ENCODE measurements at regions not wholly inside any gene's neighbourhood (a gene's known extent, or its start where the extent isn't known, plus 50 kb on each side); places are given as distances from the start of the nearest gene placed in this dataset.
"Not testable (repeated sequence)": the region's sequence is repeated elsewhere in the genome, so short reads cannot be mapped to it uniquely, and the experiment has no call there.

DNA sequence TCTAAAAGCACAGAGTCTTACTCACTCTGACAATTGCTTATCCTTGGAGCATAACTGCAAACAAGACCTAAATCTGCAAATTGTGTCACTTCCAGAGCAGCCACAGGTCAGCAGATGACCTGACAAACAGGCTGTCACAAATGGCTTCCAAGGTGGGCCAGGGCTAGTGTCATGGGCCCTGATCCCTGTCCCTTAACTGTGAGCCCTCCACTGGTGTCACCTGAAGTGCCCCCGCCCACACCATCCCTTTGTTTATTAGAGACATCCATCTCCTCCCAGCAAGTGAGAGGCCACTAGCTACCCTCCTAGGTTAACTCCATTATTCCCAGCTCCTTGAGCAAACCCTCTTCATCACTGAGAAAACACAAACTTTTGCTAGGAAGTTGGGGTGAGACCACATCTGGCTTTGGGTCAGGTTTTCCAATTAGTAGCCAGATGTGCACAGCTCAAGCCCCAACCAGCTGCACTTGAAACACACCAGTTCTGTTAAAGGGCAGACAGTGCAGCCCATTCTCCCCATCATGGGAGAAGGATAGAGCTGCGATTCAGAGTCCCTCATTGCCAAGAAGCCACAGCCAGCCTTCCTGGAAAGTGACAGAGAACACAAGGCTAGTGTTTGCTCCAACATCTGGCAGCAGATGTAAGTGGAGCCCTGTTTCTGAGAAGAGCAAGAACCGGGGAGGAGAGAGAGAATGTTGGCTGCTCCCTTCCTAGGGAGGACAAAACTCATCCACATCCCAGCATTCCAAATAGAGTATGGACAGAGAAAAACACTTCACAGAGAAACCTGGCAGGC, 75.7 kb upstream of the NANOS1 start:
- no peak for DNase-seq

GRCh38 chr10:118955531-118955930, 74.0 kb upstream of the NANOS1 start:
- no peak for DNase-seq

- no peak for DNase-seq
Observed at GRCh38 chr10:118955951-118956801, 73.3 kb upstream of the NANOS1 start.

DNA sequence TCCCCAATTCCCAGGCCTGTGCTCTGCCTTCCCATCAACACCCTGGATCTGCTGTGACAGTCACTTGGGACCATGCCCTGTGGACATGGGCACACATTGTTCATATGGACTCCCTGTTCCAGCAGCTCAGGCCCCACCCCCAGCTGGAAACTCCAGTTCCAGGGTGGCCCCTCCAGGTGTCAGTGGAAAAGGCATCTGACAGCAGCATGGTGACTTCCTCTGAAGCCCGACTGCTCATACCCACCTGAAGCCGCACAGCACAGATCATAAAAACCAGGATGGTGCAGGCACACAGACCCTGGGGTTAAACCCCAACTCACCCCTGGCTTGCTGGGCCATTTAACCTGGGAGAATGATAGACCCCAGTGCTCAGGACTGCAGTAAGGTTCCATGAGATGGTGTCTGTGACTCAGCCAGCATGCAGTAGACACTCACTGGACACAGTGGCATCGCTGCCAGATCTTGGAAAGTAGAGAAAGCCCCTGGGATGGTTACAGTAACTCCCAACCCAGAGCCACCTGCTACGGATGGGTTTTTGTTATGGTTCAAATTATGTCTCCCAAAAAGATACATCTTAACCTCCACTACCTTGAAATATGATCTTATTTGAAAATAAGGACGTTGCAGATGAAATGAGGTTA, 72.6 kb upstream of the NANOS1 start:
- no peak for DNase-seq

DNA sequence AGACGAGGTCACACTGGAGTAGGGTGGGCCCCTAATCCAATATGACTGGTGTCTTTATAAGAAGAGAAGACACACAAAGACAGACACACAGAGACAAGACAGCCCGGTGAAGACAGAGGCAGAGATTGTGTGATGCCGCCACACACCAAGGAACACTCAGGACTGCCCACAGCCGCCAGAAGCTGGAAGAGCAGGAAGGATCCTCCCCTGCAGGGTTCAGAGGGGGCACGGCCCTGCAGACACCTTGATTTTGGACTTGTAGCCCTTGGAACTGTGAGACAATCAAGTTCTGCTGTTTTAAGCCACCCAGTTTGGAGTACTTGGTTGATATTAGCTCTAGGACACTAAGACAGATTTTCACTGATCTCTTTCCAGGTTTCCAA, 72.1 kb upstream of the NANOS1 start:
- no peak for DNase-seq

- no peak for DNase-seq
Observed at GRCh38 chr10:118957966-118958365, 71.5 kb upstream of the NANOS1 start.

GRCh38 chr10:118958559-118958958, 71.0 kb upstream of the NANOS1 start:
- no peak for DNase-seq

GRCh38 chr10:118958984-118959925, 70.3 kb upstream of the NANOS1 start:
- no peak for DNase-seq

GRCh38 chr10:118960157-118961090, 69.1 kb upstream of the NANOS1 start:
- DNase-seq, result no peak

DNA sequence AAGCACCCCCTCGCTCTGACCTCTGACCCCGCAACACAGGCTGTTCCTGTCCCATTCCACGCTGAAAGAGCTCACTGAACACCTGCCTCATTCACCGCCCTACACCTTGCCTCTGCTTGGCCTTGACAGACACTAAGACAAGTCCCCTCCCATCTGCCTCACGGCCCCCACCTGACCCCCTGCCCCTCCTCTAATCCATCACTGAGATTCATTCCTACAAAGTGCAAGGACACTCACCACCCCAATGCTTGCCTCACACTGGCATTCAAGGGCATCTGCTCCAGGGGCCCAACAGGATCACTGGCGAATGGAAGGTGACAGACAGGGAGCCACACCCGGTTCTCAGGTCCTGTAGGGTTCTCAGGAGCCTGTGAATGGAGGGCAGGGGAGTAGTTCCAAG, 68.1 kb upstream of the NANOS1 start:
- DNase-seq, result no peak

DNA sequence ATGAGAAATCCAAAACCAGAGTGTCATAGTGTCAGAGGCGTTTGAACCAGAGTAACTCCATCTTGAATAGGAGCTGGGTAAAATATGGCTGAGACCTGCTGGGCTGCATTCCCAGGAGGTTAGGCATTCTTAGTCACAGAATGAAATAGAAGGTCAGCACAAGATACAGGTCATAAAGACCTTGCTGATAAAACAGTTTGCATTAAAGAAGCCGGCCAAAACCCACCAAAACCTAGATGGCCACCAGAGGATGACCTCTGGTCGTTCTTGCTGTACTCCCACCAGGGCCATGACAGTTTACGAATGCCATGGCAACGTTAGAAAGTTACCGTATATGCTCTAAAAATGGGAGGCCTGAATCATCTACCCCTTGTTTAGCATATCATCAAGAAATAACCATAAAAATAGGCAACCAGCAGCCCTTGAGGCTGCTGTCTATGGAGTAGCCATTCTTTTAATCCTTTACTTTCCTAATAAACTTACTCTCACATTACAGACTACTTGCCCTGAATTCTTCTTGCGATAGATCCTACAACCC, 67.1 kb upstream of the NANOS1 start:
- DNase-seq, result not testable (repeated sequence)

GRCh38 chr10:118963341-118963740, 66.2 kb upstream of the NANOS1 start:
- no peak for DNase-seq

DNA sequence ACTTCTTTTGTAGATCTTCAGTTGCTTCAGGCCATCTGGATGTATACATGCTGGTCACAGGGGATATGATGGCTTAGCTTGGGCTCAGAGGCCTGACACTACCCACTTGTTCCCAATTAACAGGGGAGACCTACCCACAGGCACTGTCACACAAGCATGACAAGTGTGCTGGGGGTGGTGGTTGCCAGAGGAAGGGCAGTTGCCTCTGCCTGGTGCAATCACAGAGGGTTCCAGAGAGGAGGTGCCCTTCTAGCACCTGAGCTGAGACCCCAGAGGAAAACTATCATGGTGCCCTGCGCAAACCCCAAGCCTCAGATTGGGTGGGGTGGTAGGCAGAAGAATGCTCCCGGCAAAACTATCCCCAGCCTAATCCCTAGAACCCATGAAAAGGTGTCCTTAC, 65.6 kb upstream of the NANOS1 start:
- DNase-seq, result no peak

DNA sequence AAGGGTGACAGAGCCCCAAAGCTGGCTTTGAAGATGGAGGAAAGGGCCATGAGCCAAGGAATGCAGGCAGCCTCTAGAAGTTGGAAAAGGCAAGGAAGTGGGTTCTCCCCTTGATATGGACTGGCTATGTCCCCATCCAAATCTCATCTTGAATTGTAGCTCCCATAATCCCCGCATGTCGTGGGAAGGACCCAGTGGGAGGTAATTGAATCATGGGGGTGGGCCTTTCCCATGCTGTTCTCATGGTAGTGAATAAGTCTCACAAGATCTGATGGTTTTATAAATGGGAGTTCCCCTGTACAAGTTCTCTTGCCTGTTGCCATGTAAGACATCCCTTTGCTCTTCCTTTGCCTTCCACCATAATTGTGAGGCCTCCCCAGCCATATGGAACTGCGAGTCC, 65.0 kb upstream of the NANOS1 start:
- DNase-seq, result not testable (repeated sequence)

GRCh38 chr10:118965096-118965495, 64.4 kb upstream of the NANOS1 start:
- no peak for DNase-seq

DNA sequence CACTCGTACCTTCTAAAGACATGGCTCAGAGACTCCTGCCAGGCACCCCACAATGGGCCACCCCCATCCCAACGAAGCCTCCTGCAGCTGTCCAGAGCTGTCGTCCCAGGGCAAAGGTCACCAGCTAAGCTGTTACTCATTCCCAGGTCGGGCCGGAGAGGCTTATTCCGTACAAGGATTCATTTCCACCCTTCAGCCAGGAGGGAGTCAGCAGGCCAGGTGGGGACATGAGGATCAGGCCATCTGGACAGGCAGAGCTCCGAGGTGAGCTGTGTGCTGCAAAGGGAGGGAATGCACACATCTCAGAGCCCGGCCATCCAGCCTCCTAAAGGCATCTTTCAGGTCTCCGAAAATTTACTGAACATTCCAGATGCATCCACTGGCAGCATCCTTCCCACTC, 63.9 kb upstream of the NANOS1 start:
- DNase-seq, result no peak

DNA sequence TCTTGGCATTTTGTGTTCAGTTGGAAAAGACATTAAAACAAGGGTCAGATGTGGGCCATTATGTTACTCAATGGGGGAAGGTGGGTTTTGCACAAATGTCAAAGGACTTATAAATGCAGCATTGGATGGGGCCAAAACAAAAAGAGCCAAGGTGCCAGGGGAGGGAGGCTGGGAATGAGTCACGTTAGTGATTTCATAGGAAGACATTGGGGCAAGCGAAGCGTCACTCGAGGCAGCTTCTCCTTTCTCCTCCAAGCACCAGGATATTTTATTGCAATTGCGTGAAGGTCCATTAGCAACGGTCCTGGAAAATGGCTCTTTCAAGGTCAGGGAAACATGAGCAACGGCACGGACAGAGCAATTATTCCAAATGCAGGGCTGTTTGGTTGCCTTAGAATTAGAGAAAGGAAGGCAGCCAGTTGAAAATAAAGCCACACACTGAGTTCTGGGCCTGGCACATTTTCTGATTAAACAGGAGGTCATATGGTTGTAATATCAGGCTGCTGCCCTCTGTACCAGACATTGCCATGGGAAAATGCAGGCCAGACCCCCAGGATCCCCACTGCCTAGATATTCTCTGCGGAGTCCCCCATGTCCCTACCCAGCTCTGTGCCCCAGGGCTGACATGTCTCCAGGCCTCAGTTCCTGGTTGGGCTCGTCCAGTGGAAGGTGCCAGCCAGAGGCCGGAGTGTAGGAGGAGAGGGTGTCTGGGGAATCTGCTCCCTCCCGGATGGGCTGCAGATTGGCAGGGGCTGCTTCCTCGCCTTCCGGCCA, 63.3 kb upstream of the NANOS1 start:
- DNase-seq, result no peak

DNA sequence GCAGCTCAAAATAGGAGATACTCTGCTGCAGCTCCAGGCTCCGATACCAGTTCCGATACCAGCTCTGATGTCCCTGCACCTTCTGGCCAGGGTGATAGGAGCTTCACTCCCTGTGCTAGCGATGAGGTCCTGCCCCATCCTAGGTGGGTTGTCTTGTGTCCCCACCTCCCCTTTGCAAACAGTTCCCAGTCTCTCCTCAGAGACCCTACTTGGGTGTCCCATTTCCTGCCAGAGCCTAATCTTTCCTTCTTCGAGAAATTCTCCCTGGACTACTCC, 62.7 kb upstream of the NANOS1 start:
- no peak for DNase-seq

GRCh38 chr10:118967160-118967559, 62.4 kb upstream of the NANOS1 start:
- DNase-seq, result no peak

DNA sequence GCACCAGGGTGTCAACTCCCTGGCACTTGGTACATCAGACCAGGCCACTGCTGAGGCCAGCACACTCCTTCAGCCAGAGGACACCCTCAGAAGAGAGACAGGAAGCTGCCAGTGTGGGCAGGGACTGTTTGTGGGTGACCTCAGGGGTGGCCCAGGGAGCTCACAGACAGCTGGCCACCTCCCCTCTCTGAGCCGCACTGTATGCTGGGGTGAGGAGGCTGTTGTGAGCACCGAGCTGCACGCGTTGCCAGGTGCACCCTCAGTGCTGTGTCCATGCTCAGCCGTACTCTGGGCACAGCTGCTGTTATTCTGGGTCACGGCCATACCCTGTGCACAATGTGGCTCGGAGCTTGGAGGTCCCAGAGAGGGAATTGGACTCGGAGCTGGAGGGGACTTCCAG, 61.5 kb upstream of the NANOS1 start:
- no peak for DNase-seq

DNA sequence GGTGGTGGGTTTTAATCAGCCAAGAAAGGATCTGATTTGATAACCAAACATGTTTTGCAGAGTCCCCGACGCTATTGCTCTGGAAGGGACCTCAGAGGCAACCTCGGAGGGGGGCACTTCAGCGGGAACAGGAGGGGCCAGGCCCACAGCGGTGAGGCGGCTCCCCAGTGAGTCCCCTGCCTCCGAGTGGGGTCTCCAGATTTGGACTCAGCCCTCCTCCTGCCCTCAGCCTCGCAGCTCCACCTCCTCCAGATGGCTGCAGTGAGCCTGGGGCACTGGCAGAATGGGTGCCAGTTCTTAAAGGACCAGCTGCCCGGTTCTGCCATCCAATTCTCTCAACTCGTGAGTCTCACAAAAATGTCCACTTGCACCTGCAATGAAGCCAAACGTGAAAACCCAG, 61.0 kb upstream of the NANOS1 start:
- DNase-seq, result no peak
